Peyer's patch (tissue), 4 donors: ENCODE measurements at regions not wholly inside any gene's neighbourhood (a gene's known extent, or its start where the extent isn't known, plus 50 kb on each side); places are given as distances from the start of the nearest gene placed in this dataset.

Experiments used
- CTCF ChIP-seq, 6 experiments: fragments of 450-650 bp in 4 of 6; fragments of 200-600 bp in 2 of 6; sonication (generic) in 1 of 6; IDR thresholded peaks; one replicate each; pipeline ENCODE4 v1.5.1; 2017 to 2019; ENCODE audit warnings: antibody characterized with exemption in 6 of 6, mild to moderate bottlenecking in 3 of 6, moderate library complexity in 1 of 6
- POLR2A ChIP-seq, 2 donors: fragments of 450-650 bp; IDR thresholded peaks; one replicate each; pipeline ENCODE4 v1.5.1; 2017; ENCODE audit warnings: antibody characterized with exemption in 2 of 2, mild to moderate bottlenecking in 2 of 2, moderate library complexity in 2 of 2

GRCh38 chr21:20016435-20017005 is 981.7 kb upstream of the NCAM2 start:
- TF ChIP-seq POLR2A (IDR thresholded peaks at IDR 0.05) (no peak), CTCF (IDR thresholded peaks at IDR 0.05) (no peak)
